ENCODE measurements at regions not wholly inside any gene's neighbourhood (a gene's known extent, or its start where the extent isn't known, plus 50 kb on each side); places are given as distances from the start of the nearest gene placed in this dataset.

GRCh38 chr18:61949946-61950345 is 57.1 kb upstream of the RNF152 start:
- no peak for DNase-seq (ENCODE audit: low spot score)

GRCh38 chr18:61948846-61949438 is 56.1 kb upstream of the RNF152 start:
- no peak for DNase-seq (ENCODE audit: low spot score)
- no peak for ATAC-seq (ENCODE audit: low FRiP score)
- TF ChIP-seq CTCF (IDR thresholded peaks at IDR 0.05), result no peak

More at GRCh38 chr18:61949946-61950345, 57.1 kb upstream of the RNF152 start:
- ATAC-seq (ENCODE audit: low FRiP score), result no peak
- TF ChIP-seq CTCF (IDR thresholded peaks at IDR 0.05), result no peak

GRCh38 chr18:61948281-61948741 is 55.5 kb upstream of the RNF152 start:
- no peak for TF ChIP-seq CTCF (IDR thresholded peaks at IDR 0.05)
- ATAC-seq (ENCODE audit: low FRiP score), result no peak

GRCh38 chr18:61946449-61946848 is 53.6 kb upstream of the RNF152 start:
- no peak for TF ChIP-seq CTCF (IDR thresholded peaks at IDR 0.05)
- DNase-seq (ENCODE audit: low spot score), result no peak
- no peak for ATAC-seq (ENCODE audit: low FRiP score)

More at GRCh38 chr18:61948281-61948741, 55.5 kb upstream of the RNF152 start:
- no peak for DNase-seq (ENCODE audit: low spot score)

- ATAC-seq (ENCODE audit: low FRiP score) (no peak), DNase-seq (ENCODE audit: low spot score) (no peak)
- TF ChIP-seq CTCF (IDR thresholded peaks at IDR 0.05), result no peak
These were observed 50.6 kb upstream of the RNF152 start for GRCh38 chr18:61943175-61943964.

Data from omental fat pad (tissue), 3 donors.